ENCODE measurements at regions not wholly inside any gene's neighbourhood (a gene's known extent, or its start where the extent isn't known, plus 50 kb on each side); places are given as distances from the start of the nearest gene placed in this dataset.
"Not testable (repeated sequence)": the region's sequence is repeated elsewhere in the genome, so short reads cannot be mapped to it uniquely, and the experiment has no call there.

- DNase-seq, result not testable (repeated sequence)
Measured at GRCh38 chr9:88849878-88850277, 141.4 kb upstream of the S1PR3 start.

- DNase-seq, result peak; percentile 40 to 74 (median 69)
Measured at GRCh38 chr9:88852794-88853193, 138.5 kb upstream of the S1PR3 start.

GRCh38 chr9:88870627-88871026 is 120.6 kb upstream of the S1PR3 start:
- DNase-seq, result peak in 1 of 3 donors; percentile 23

- no peak for DNase-seq
Measured at GRCh38 chr9:88871669-88872068, 119.6 kb upstream of the S1PR3 start.

- DNase-seq, result peak; percentile 37 to 79 (median 62)
Measured at GRCh38 chr9:88872192-88872946, 118.9 kb upstream of the S1PR3 start.

- no peak for DNase-seq
Measured at GRCh38 chr9:88873635-88874034, 117.6 kb upstream of the S1PR3 start.

GRCh38 chr9:88874391-88874790 is 116.9 kb upstream of the S1PR3 start:
- DNase-seq, result peak in 1 of 3 donors; percentile 16

- no peak for DNase-seq
Measured at GRCh38 chr9:88875400-88876120, 115.7 kb upstream of the S1PR3 start.

- no peak for DNase-seq
Measured at GRCh38 chr9:88880199-88880598, 111.1 kb upstream of the S1PR3 start.

GRCh38 chr9:88884291-88884690 is 107.0 kb upstream of the S1PR3 start:
- not testable (repeated sequence) for DNase-seq

- DNase-seq, result not testable (repeated sequence)
Measured at GRCh38 chr9:88886762-88887161, 104.5 kb upstream of the S1PR3 start.

GRCh38 chr9:88889386-88889785 is 101.9 kb upstream of the S1PR3 start:
- no peak for DNase-seq

- DNase-seq, result no peak
Measured at GRCh38 chr9:88890546-88890945, 100.7 kb upstream of the S1PR3 start.

GRCh38 chr9:88891040-88891439 is 100.2 kb upstream of the S1PR3 start:
- no peak for DNase-seq

GRCh38 chr9:88892724-88893123 is 98.5 kb upstream of the S1PR3 start:
- DNase-seq, result no peak

- no peak for DNase-seq
Measured at GRCh38 chr9:88897081-88897480, 94.2 kb upstream of the S1PR3 start.

- DNase-seq, result no peak
Measured at GRCh38 chr9:88898039-88898720, 93.1 kb upstream of the S1PR3 start.

- no peak for DNase-seq
Measured at GRCh38 chr9:88905506-88905905, 85.8 kb upstream of the S1PR3 start.

- DNase-seq, result no peak
Measured at GRCh38 chr9:88915916-88916315, 75.4 kb upstream of the S1PR3 start.

GRCh38 chr9:88916894-88917293 is 74.4 kb upstream of the S1PR3 start:
- no peak for DNase-seq

- DNase-seq, result no peak
Measured at GRCh38 chr9:88917375-88917774, 73.9 kb upstream of the S1PR3 start.

GRCh38 chr9:88918537-88918936 is 72.7 kb upstream of the S1PR3 start:
- not testable (repeated sequence) for DNase-seq

- DNase-seq, result no peak
Measured at GRCh38 chr9:88920645-88921044, 70.6 kb upstream of the S1PR3 start.

Measured in muscle of back (tissue), 3 donors.